ENCODE measurements at regions not wholly inside any gene's neighbourhood (a gene's known extent, or its start where the extent isn't known, plus 50 kb on each side); places are given as distances from the start of the nearest gene placed in this dataset.
"Not testable (repeated sequence)": the region's sequence is repeated elsewhere in the genome, so short reads cannot be mapped to it uniquely, and the experiment has no call there.

DNA sequence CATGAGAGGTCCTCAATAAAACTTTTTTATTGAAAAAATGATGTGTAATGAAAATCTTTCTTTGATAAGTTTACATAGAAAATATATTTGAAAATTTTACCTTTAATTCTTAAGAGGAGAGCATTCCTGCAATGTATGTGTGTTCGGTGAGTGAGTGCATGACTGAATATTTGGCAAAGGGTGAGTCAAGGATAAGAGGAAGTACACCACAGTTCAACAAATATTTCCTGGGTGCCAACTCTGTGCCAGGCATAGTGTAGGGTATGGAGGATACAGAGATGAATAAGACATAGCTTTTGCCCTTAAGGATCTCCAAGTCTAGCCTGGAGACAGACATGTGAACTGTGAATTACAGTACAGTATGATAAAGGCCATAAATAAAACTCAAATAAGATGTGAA lies 84.7 kb upstream of the GPR101 start:
- no TSS peak for BruUV-seq (replicated peaks)
- Histone ChIP-seq H3K4me1 (ENCODE audit: insufficient read depth, low read length, poor library complexity, severe bottlenecking) (no peaks in the 10 kb centered on the region), H3K4me3 (ENCODE audit: low read depth, low read length, poor library complexity, severe bottlenecking) (no peak overlapping the region), H3K9me3 (ENCODE audit: low read depth, low read length, poor library complexity, severe bottlenecking) (no peaks in the 10 kb centered on the region), H3K27ac (ENCODE audit: low read depth, low read length, poor library complexity, severe bottlenecking) (no peak overlapping the region), H3K27me3 (replicated peaks; ENCODE audit: insufficient read depth, low read depth, low read length, poor library complexity) (no peaks in the 10 kb centered on the region), H3K36me3 (ENCODE audit: insufficient read depth, low read length, poor library complexity, severe bottlenecking) (no peaks in the 10 kb centered on the region)
- TF ChIP-seq EZH2 (IDR thresholded peaks at IDR 0.05; ENCODE audit: borderline replicate concordance, low read depth, low read length, poor library complexity, severe bottlenecking) (no peak), CTCF (conservative IDR thresholded peaks at IDR 0.05; ENCODE audit: low read depth, low read length) (no peak)
- DNase-seq (ENCODE audit: low spot score) = no peak
- ChIA-PET POLR2A (ENCODE audit: low non-redundant PET) (no interaction called here), CTCF (no interaction called here)
- intact Hi-C loops (cut with micrococcal nuclease; ENCODE audit: unreplicated experiment) = no loop called here

- no TSS peak for BruUV-seq (replicated peaks)
- H3K4me3 ChIP-seq (ENCODE audit: low read depth, low read length, poor library complexity, severe bottlenecking) = no peak overlapping the region
- intact Hi-C loops (cut with micrococcal nuclease; ENCODE audit: unreplicated experiment) = no loop called here
- H3K27me3 ChIP-seq (replicated peaks; ENCODE audit: insufficient read depth, low read depth, low read length, poor library complexity) = no peaks in the 10 kb centered on the region
- no peaks in the 10 kb centered on the region for H3K4me1 ChIP-seq (ENCODE audit: insufficient read depth, low read length, poor library complexity, severe bottlenecking)
- CTCF ChIA-PET = no interaction called here
- no peak for DNase-seq (ENCODE audit: low spot score)
- H3K27ac ChIP-seq (ENCODE audit: low read depth, low read length, poor library complexity, severe bottlenecking) = no peak overlapping the region
- TF ChIP-seq EZH2 (IDR thresholded peaks at IDR 0.05; ENCODE audit: borderline replicate concordance, low read depth, low read length, poor library complexity, severe bottlenecking) (no peak), CTCF (conservative IDR thresholded peaks at IDR 0.05; ENCODE audit: low read depth, low read length) (no peak)
- no peaks in the 10 kb centered on the region for H3K36me3 ChIP-seq (ENCODE audit: insufficient read depth, low read length, poor library complexity, severe bottlenecking)
- H3K9me3 ChIP-seq (ENCODE audit: low read depth, low read length, poor library complexity, severe bottlenecking) = no peaks in the 10 kb centered on the region
- POLR2A ChIA-PET (ENCODE audit: low non-redundant PET) = no interaction called here
These were observed 84.3 kb upstream of the GPR101 start for GRCh38 chrX:137118136-137118535.

DNA sequence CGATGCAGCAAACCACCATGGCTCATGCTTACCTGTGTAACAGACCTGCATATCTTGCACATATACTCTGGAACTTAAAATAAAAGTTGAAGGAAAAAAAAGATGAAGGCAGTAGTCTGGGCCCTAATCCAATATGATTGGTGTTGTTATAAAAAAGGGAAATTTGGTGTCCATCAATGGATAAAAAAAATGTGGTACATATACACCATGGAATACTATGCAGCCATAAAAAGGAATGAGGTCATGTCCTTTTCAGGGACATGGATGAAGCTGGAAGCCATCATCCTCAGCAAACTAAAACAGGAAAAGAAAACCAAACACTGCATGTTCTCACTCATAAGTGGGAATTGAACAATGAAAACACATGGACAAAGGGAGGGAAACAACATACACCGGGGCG lies 74.1 kb upstream of the GPR101 start:
- H3K9me3 ChIP-seq (ENCODE audit: low read depth, low read length, poor library complexity, severe bottlenecking); intact Hi-C loops (cut with micrococcal nuclease; ENCODE audit: unreplicated experiment); CTCF ChIA-PET; DNase-seq (ENCODE audit: low spot score); H3K27ac ChIP-seq (ENCODE audit: low read depth, low read length, poor library complexity, severe bottlenecking); H3K36me3 ChIP-seq (ENCODE audit: insufficient read depth, low read length, poor library complexity, severe bottlenecking); H3K4me1 ChIP-seq (ENCODE audit: insufficient read depth, low read length, poor library complexity, severe bottlenecking); BruUV-seq (replicated peaks); H3K4me3 ChIP-seq (ENCODE audit: low read depth, low read length, poor library complexity, severe bottlenecking); POLR2A ChIA-PET (ENCODE audit: low non-redundant PET); H3K27me3 ChIP-seq (replicated peaks; ENCODE audit: insufficient read depth, low read depth, low read length, poor library complexity): not testable (repeated sequence)

- Histone ChIP-seq H3K4me1 (ENCODE audit: insufficient read depth, low read length, poor library complexity, severe bottlenecking) (no peaks in the 10 kb centered on the region), H3K27me3 (replicated peaks; ENCODE audit: insufficient read depth, low read depth, low read length, poor library complexity) (peaks cover 12% of the 10 kb centered on the region), H3K36me3 (ENCODE audit: insufficient read depth, low read length, poor library complexity, severe bottlenecking) (no peaks in the 10 kb centered on the region), H3K9me3 (ENCODE audit: low read depth, low read length, poor library complexity, severe bottlenecking) (no peaks in the 10 kb centered on the region), H3K27ac (ENCODE audit: low read depth, low read length, poor library complexity, severe bottlenecking) (no peak overlapping the region), H3K4me3 (ENCODE audit: low read depth, low read length, poor library complexity, severe bottlenecking) (no peak overlapping the region)
- DNase-seq (ENCODE audit: low spot score) = no peak
- ChIA-PET CTCF (no interaction called here), POLR2A (ENCODE audit: low non-redundant PET) (interaction anchor here (0.5 kb wide), 1 partner anchor 57 kb away, joined by 3 read pairs; no protein-coding TSS in a partner anchor)
- no TSS peak for BruUV-seq (replicated peaks)
- intact Hi-C loops (cut with micrococcal nuclease; ENCODE audit: unreplicated experiment) = no loop called here
- TF ChIP-seq EZH2 (IDR thresholded peaks at IDR 0.05; ENCODE audit: borderline replicate concordance, low read depth, low read length, poor library complexity, severe bottlenecking) = no peak
- TF ChIP-seq CTCF (conservative IDR thresholded peaks at IDR 0.05; ENCODE audit: low read depth, low read length) = no peak
These were observed 67.6 kb upstream of the GPR101 start for GRCh38 chrX:137101273-137101990.

All from A673 (cell line).